Inferior parietal cortex (tissue), 1 donor: ENCODE measurements at regions not wholly inside any gene's neighbourhood (a gene's known extent, or its start where the extent isn't known, plus 50 kb on each side); places are given as distances from the start of the nearest gene placed in this dataset.

Source experiments
- DNase-seq: peaks from one replicate; pipeline ENCODE4 v3.0.0-alpha.2; 2016; ENCODE audit errors: extremely low spot score

DNA sequence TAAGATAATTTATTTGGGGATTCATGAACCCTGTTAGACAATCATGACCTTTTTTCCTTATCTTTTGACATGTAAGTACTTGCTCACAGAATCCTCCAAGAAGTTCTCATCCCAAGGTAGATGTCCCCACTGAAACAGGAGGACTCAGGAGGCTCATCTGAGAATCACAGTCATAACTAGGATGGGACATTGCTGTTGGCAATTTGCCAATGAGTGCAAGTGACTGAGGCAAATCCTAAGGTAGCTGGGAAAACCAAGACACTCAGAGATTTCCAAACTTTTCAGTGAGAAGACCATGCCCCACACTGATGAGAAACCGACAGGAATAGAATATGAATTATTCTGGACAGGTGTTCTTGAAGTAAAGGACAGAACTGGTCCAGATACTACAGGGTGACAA, 735.0 kb downstream of the TMEM182 start:
- no peak for DNase-seq

DNA sequence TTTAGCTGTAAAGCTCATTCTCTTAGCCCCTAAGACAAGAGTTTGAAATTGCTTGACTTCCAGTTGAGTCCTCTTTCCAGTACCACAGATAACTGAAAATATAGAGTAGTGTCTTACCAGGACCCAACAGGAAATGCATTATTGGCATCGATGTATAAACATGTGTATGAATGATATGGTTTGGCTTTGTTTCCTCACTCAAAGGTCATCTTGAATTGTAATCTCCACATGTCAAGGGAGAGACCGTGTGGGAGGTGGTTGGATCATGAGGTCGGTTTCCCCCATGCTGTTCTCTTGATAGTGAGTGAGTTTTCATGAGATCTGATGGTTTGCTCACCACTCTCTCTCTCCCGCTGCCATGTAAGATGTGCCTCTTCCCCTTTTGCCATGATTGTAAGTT, 745.0 kb downstream of the TMEM182 start:
- DNase-seq, result no peak

DNA sequence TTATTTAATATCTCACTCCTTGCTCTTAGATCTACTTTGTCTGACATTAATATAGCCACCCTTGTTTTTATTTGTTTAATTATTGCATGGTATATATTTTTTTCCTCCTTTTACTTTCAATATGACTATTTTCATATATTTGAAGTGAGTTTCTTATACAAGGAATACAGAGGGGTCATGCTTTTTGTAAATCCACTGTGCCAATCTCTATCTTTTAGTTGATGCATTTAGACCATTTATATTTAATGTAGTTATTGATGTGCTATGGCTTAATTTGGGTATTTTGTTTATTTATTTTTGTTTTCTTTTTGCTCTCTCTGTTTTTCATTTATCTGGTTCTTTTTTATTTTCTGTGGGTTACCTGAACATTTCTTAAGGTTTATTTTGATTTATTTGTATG, 750.6 kb downstream of the TMEM182 start:
- DNase-seq, result no peak

DNA sequence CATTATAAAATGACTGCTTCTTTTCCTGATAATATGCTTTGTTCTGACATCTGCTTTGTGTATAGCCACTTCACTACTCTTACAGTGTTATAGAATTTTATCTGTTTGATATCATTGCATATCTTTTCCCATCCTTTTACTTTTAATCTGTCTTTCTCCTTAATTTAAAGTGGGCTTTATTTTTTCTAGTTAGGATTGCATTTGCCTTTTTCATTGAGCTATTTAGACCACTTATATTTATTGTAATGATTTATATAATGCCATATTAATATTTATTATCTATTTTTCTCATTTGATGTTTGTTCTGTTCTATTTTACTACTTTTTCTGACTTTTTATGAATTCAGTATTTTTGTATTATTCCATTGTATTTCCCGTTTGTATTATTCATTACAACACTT, 758.7 kb downstream of the TMEM182 start:
- DNase-seq, result no peak

DNA sequence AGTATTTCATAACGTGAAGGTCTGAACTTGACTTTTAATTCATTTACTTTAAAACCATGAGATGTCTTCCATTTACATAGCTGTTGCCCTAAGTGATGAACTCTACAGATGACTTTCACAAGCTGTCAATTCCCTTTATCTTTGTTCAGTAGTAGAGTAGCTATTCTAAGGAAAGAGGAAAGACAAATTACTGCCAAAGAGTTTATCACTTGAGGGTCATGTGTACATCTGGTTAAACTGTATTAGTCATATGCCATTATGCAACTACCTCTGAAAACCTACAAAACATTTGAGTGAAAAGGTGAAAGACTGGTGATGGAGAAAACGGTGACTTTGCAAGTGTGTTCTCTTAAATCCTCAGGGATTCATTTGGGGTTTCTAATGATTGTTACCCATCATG, 763.9 kb downstream of the TMEM182 start:
- DNase-seq, result no peak

DNA sequence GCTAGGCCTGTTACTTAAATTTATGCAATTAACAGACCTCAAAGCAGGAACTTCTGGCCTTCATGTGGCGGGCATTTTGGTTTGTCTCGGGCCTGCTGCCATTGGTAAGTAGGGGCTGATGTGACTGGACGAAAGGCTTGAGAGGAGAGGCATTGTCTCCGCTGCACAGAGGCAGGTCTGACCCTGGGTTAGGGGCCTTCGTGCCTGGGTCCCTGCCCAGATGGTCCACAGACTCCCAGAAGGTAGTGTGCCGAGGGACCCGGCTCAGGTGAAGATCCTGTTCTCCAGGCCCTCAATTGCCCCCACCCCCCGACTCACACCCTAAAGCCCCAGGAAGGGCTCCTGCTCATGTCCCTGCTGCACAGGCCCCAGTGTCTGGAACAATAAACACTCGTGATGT, 764.9 kb downstream of the TMEM182 start:
- no peak for DNase-seq

DNA sequence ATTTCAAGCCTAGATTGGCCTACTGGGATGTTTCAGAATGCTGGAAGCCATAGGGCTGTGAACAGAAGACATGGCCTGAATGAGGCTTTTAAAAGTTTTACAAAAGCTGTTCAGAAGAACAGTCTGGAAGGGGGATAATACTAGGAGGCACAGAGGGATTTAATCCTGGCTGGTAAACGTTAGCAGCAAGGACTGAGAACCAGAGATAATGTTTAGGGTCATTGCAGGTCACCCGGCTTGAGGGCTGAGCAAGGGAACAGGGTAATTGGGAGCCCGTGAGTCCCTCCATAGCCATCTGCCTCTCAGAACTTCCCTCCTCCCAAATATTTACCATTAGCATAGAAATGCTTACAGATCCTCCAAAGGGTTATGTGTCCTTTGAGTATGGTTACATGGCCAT, 765.4 kb downstream of the TMEM182 start:
- DNase-seq, result no peak

DNA sequence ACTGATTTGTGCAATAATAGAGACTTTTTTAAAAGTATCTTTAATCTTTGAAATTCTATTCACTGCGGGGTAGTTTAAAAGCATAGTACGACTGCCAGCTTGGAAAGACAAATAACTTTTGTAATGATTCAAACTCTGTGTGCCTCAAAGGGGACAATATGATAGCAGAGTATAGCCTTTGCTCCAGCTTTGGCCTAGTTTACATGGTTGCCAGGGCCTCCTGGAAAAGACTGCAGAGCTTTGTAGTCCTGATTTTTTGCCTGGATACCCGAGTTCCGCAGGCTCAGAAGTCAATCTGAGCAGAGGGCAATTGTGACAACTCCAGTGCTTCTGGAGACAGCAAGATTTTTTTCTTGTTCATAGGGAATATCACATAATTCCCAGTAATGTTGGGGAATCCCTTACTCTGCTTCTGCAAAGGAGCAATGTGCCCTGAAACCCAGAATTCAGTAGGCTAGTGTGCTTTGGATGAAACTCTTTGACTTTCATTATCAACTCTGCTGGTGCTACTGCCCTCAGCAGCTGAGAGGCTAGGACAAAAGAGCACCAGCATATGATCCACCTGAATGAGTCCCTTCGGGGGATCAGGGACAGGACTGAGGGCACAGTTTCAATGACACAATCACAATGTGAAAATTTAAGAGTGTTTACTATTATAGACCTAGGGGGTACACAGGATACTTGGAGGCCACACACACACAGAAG, 768.1 kb downstream of the TMEM182 start:
- DNase-seq, result no peak

DNA sequence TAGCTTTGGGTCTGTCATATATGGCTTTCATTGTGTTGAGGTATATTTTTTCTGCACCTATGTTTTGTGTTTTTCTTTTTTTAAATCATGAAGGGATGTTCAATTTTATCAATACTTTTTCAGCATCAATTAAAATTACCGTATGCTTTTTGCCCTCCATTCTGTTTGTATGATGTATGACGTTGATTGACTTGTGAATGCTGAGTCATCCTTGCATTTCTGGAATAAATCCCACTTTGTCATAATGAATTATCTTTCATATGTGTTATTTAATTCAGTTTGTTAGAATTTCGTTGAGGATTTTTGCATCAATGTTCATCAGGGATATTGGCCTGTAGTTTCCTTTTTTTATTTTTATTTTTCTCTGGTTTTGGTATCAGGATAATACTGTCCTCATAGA, 790.9 kb downstream of the TMEM182 start:
- DNase-seq, result no peak

DNA sequence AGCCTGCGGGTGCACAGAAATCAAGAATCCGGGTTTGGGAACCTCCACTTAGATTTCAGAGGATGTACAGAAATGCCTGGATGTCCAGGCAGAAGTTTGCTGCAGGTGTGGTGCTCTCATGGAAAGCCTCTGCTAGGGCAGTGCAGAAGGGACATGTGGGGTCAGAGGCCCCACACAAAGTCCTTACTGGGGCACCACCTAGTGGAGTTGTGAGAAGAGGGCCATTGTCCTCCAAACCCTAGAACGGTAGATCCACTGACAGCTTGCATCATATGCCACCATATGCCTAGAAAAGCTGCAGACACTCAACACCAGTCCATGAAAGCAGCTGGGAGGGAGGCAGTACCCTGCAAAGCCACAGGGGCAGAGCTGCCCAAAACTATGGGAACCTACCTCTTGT, 833.0 kb downstream of the TMEM182 start:
- no peak for DNase-seq

DNA sequence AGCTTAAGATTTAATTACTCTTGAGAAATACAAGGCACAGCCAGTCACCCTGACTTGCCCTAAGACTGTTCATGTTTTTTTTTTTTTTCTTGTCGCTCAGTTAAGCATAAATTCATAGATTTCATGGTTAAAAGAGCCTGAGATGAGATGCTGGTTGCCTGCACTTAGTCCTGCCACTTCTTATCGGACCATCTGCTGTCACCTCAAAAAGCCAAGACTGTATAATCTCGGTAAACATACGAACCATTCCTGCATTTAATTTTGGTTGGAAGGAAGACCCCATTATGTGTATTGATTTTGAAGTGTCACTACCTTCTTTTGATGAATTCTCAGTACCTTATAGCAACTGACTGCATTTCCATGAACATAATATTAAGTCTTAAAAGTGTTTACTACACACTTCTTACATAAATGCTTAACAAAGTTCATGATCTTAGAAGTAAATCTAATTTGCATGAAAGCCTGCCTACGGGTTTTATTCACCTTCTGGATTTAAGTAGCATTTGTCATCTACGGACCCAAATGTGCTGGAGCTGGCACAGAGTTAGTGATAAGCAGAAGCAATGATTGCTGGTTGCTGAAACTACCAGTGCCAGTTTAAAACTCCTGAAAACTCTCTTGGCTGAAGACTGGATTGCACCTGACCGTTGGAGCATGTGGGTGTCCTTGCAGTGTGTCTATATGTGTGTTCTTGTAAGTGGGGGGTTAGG, 843.4 kb downstream of the TMEM182 start:
- no peak for DNase-seq

DNA sequence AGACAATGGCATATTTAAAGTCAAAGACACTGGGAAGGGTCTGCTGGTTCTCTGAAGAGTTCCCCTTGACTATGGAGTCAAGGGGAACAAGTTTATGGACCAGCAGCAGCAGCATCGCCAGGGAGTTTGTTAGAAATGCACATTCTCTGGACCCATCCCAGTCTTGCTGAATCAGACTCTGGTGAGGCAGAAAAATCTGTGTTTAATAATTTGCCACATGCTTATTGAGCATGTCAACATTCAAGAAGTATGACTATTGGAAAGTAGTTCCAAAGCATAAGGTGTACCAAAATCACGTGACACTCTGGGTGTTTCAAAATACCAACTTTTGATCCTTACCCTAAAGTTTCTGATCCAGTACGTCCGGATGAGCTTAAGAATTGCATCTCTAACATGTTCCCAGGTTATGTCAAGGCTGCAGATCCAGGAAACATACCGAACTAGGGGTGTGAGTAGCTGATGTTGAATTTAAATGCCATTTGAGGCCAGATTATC, 853.8 kb downstream of the TMEM182 start:
- no peak for DNase-seq

DNA sequence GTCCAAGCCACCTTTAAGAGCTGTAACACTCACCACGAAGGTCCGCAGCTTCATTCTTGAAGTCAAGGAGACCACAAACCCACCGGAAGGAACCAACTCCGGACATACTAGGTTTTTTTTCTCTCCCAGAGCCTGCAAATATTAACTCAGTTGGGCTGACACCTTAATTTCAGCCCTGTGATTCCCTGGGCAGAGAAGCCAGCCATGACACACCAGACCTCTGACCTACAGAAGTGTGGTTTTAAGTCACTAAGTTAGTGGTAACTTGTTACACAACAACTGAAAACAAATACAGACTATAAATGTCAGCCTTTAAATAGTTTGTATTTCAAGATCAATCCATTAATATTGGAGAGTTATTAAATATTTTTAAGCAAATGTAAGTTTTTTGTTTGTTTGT, 855.1 kb downstream of the TMEM182 start:
- no peak for DNase-seq

DNA sequence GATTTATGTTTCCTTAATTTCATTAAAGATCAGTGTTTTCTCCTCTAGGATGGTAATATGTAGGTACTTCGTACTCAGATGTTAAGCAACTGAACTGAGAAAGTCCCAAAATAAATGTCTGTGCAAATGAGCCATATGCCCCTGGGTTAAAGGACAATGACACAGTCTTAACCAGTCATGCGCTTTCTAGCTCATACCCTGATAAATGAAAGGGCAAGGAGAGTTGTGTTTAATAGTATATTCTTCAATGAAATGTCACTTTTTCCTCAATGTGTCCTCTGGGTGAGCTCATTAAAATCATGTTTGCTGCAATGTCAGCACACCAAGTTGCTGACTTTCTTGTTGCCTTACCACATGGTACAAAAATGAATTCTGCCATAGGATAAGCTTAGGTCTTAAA, 856.3 kb downstream of the TMEM182 start:
- DNase-seq, result no peak

DNA sequence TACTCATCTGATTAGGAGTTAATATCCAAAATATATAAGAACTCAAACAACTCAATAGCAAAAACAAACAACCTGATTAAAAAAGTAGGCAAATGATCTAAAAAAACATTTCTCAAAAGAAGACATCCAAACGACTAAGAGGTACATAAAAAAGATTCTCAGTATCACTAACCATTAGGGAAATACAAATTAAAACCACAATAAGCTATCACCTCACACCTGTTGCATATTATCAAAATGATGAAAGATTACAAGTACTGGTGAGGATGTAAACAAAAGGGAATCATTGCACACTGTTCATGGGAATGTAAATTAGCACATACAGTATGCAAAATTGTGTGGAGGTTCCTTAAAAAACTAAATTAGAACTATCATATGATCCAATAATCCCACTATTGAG, 865.5 kb downstream of the TMEM182 start:
- DNase-seq, result no peak

DNA sequence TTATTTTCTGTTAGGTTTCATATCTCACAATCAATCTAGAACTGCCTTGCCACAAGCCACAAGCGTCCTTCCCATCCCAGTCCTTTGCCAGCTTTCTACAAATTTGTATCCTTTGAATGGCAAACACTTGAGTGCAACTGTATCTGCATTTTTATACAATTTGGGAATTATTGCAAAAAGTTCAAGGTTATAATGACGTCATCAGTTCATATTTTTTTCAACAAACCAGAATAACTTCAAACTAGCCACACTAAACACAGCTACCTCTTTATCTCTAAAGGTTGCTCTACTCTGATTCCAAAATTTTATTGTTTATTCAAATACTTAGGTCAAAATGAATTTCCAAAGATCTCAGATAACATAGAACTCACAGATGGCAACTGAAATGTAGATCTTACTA, 877.1 kb downstream of the TMEM182 start:
- DNase-seq, result no peak

DNA sequence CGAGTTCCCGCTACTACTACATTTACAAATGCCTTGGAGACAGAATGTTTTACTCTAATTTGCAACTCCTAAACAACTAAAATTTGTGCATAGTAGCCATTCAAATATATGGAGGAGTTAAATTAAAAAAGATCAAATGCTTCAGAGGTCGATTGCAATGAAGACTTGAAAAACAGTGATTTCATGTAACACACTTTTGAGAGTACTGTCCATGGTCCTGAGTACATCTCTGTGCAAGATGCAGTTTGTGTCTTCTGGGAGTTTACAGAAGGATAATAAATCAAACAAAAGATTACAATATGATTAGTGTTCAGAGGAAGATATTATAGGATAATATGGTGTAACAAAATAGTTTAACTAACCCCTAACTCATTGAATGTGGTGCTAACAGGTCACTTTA, 894.7 kb downstream of the TMEM182 start:
- DNase-seq, result no peak

DNA sequence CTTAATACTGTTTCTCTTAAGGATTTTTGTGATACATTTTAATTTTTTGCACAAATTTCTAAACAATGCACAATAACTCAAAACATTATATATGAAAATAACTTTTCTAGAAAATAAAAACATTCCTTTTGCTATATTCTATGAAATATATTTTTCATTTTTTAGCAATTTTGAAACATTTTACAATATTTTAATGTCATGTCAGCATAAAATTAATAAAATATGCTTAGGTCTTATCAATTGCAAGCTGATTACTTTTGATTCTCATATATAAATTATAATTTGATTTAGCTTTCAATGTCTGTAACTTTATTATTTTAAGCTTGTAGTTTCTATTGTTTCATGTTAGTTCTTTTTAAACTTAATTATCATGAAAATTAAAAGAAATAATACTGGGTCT, 898.7 kb downstream of the TMEM182 start:
- no peak for DNase-seq

DNA sequence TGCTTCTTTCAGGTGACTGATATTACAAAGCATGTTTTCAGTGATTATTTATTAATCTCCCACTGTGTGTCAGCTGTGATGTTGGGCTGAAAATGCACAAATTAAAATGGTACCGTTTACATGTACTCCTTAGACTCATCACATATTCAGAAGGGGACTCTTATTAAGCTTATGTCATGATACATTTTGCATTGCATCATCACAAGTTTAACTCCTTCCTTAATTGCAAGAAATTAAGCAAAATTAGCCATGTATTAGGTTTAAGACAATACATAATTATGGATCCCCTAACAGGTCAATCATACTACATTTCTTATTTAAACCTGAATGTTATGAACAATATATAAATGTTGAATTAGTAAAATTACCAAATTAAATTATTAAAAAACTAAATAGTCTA, 899.1 kb downstream of the TMEM182 start:
- DNase-seq, result no peak

DNA sequence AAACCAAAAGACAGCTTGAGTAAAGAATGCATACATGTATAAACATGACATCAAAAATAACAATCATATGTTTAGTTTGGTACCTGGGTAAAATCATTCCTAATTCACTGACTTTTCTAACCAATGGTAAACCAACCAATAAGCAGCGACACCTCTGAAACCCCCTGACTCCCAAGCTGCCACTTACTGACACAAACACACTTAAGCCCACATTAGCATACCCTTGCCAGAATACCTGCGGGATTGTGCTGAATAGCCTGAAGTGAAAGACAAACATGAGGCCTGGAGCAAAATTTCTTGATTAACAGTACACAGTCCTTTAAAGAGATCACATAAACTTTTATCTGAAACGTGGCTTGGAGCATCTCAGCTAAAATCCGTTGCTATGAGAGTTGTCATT, 902.9 kb downstream of the TMEM182 start:
- DNase-seq, result no peak

DNA sequence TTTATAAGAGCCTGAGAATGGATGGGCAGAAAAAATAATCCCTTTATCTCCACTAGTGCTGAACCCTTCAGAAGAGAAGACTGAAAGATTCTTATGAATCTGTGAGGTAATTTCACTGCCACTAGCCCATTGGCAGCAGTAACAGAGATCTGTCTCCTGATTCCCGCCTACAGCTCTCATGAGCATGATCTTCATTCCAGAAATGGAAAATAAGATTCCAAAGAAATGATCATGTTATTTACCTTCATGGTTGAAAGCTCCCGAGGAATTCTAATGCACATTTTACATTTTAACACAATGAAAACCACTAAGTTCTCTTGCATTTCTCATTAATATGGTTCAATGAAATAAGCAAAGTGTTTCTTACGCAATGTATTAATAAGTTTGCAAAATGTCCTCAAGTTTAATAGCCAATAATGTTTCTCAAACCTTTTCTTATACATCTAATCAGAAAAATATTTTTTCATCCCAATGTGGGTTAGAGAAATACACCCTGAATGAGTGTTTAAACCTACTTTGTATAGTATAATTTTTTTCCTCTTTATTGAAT, 905.6 kb downstream of the TMEM182 start:
- no peak for DNase-seq

DNA sequence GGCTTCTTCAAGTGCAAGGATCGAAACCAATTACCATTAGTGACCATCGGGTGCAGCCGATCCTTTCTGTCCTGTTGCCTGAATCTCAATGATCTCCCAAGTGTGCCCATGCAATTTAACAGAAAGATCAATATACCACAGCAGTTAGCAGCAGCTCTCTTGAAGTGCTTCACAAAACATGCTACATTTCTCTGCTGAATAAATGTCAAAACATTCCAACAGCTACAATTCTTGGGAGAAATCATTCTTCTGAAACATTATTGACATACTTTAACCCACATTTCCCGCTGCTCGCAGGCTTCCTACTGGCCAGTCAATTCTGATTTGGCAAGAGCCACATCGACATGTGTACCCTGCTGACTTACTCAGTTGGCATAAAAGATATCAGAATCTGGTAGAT, 907.7 kb downstream of the TMEM182 start:
- no peak for DNase-seq
